Adrenal gland (tissue), 5 donors: ENCODE measurements at regions not wholly inside any gene's neighbourhood (a gene's known extent, or its start where the extent isn't known, plus 50 kb on each side); places are given as distances from the start of the nearest gene placed in this dataset.

ENCODE experiments used
- CTCF ChIP-seq, 6 experiments: fragments of 450-650 bp in 4 of 6; fragments of 200-600 bp in 2 of 6; sonication (generic) in 1 of 6; IDR thresholded peaks; 1 replicate in 5 of 6; 2 replicates in 1 of 6; pipeline versions ENCODE4 v1.5.1 to v1.8.0; 2016 to 2021; ENCODE audit warnings: antibody characterized with exemption in 6 of 6, mild to moderate bottlenecking in 2 of 6, moderate library complexity in 1 of 6
- POLR2A ChIP-seq, 2 donors: fragments of 450-650 bp; IDR thresholded peaks; one replicate each; pipeline ENCODE4 v1.6.1; 2017; ENCODE audit warnings: antibody characterized with exemption in 2 of 2, mild to moderate bottlenecking in 2 of 2, moderate library complexity in 1 of 2
- donor health status: DM: no; HTN: no; CAD: no.

- TF ChIP-seq CTCF (IDR thresholded peaks at IDR 0.05) = no peak
- no peak for TF ChIP-seq POLR2A (IDR thresholded peaks at IDR 0.05)
Measured at GRCh38 chr2:76413436-76413835, 702.7 kb upstream of the GCFC2 start.
